ENCODE measurements at regions not wholly inside any gene's neighbourhood (a gene's known extent, or its start where the extent isn't known, plus 50 kb on each side); places are given as distances from the start of the nearest gene placed in this dataset.

DNA sequence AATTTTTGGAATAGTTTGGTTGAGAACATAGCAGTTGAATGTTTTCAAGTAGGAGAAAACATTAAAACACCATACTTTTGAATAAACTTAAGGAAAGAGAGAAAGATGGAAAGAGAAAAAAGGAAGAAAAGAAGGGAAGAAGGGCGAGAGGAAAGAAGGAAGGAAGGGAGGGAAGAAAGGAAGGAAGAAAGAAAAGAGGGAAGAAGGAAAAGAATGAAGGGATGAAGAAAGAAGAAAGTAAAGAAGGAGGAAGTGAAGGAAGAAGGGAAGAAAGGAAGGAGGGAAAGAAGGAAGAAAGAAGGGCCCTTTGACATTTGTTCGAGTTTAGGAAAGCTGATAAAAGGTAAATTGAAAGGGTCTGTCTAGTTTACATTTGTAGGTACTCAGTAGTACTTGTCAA lies 482.7 kb downstream of the SIPA1L2 start:
- Histone ChIP-seq H3K4me2 (ENCODE audit: insufficient read depth, low read length) (no peak overlapping the region), H3K9me3 (replicated peaks; ENCODE audit: control insufficient read depth, insufficient read depth, low read length) (no peaks in the 10 kb centered on the region), H3K79me2 (ENCODE audit: control insufficient read depth, insufficient read depth, low read length) (no peaks in the 10 kb centered on the region), H3K27ac (ENCODE audit: insufficient read depth, low read depth, low read length) (no peak overlapping the region), H3K36me3 (ENCODE audit: control insufficient read depth in 2 of 2, extremely low read depth in 1 of 2, insufficient read depth in 2 of 2, low read length in 2 of 2) (no peaks in the 10 kb centered on the region), H3K4me3 (replicated peaks in 1 of 3; ENCODE audit: insufficient read depth in 1 of 3, low read depth in 1 of 3, low read length in 3 of 3) (no peak overlapping the region), H4K20me1 (replicated peaks; ENCODE audit: control insufficient read depth, extremely low read depth, insufficient read depth, low read length) (no peaks in the 10 kb centered on the region), H3K9me1 (replicated peaks; ENCODE audit: control insufficient read depth, extremely low read depth, insufficient read depth, low read length) (no peaks in the 10 kb centered on the region), H3K4me1 (ENCODE audit: control insufficient read depth, extremely low read depth, insufficient read depth, low read length) (peaks cover 22% of the 10 kb centered on the region), H2AFZ (ENCODE audit: low read depth, low read length) (no peak overlapping the region), H3K9ac (replicated peaks; ENCODE audit: extremely low read depth, insufficient read depth, low read length) (no peak overlapping the region), H3K27me3 (ENCODE audit: control insufficient read depth in 2 of 2, insufficient read depth in 2 of 2, low read length in 2 of 2) (no peaks in the 10 kb centered on the region)
- POLR2A ChIA-PET: no interaction called here
- intact Hi-C loops (cut with micrococcal nuclease) (no loop called here), dilution Hi-C loops (cut with MboI; ENCODE audit: extremely low pct_ligation_motif_present, low sequenced_read_pairs) (no loop called here)
- no peak for DNase-seq (ENCODE audit: low read depth, low spot score)
- CTCF ChIA-PET: no interaction called here
- TF ChIP-seq POLR2AphosphoS5 (IDR thresholded peaks at IDR 0.05; ENCODE audit: insufficient read depth, low read depth, low read length) (no peak), MYC (IDR thresholded peaks at IDR 0.05; ENCODE audit: low read depth, low read length) (no peak), FOS (IDR thresholded peaks at IDR 0.05; ENCODE audit: borderline replicate concordance, insufficient read depth, low read length) (no peak), JUN (IDR thresholded peaks at IDR 0.05; ENCODE audit: borderline replicate concordance, insufficient read depth, insufficient read length, low read depth) (no peak), GATA2 (IDR thresholded peaks at IDR 0.05; ENCODE audit: insufficient read depth, insufficient read length, low read depth, low read length) (no peak), POLR2A (IDR thresholded peaks at IDR 0.05; ENCODE audit: low read depth, low read length) (no peak)
- TF ChIP-seq, protein P1, sequence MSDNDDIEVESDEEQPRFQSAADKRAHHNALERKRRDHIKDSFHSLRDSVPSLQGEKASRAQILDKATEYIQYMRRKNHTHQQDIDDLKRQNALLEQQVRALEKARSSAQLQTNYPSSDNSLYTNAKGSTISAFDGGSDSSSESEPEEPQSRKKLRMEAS (IDR thresholded peaks at IDR 0.05; ENCODE audit: insufficient read depth, insufficient read length): no peak
- TF ChIP-seq, protein P2, sequence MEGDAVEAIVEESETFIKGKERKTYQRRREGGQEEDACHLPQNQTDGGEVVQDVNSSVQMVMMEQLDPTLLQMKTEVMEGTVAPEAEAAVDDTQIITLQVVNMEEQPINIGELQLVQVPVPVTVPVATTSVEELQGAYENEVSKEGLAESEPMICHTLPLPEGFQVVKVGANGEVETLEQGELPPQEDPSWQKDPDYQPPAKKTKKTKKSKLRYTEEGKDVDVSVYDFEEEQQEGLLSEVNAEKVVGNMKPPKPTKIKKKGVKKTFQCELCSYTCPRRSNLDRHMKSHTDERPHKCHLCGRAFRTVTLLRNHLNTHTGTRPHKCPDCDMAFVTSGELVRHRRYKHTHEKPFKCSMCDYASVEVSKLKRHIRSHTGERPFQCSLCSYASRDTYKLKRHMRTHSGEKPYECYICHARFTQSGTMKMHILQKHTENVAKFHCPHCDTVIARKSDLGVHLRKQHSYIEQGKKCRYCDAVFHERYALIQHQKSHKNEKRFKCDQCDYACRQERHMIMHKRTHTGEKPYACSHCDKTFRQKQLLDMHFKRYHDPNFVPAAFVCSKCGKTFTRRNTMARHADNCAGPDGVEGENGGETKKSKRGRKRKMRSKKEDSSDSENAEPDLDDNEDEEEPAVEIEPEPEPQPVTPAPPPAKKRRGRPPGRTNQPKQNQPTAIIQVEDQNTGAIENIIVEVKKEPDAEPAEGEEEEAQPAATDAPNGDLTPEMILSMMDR (IDR thresholded peaks at IDR 0.05; ENCODE audit: extremely low read depth in 1 of 2, insufficient read depth in 1 of 2, low read depth in 1 of 2, low read length in 2 of 2): no peak
- no peak for FAIRE-seq
- BruUV-seq (replicated peaks): no TSS peak

Measured in endothelial cell of umbilical vein (primary cell).